ENCODE measurements at regions not wholly inside any gene's neighbourhood (a gene's known extent, or its start where the extent isn't known, plus 50 kb on each side); places are given as distances from the start of the nearest gene placed in this dataset.

GRCh38 chr4:31298737-31299136 lies 578.6 kb downstream of the PCDH7 start:
- DNase-seq = no peak

GRCh38 chr4:31307029-31307428 lies 586.9 kb downstream of the PCDH7 start:
- no peak for DNase-seq

GRCh38 chr4:31324814-31325213 lies 604.6 kb downstream of the PCDH7 start:
- no peak for DNase-seq

- no peak for DNase-seq
Observed at GRCh38 chr4:31325300-31325699, 605.1 kb downstream of the PCDH7 start.

- DNase-seq = no peak
Observed at GRCh38 chr4:31327031-31327430, 606.9 kb downstream of the PCDH7 start.

- no peak for DNase-seq
Observed at GRCh38 chr4:31328932-31329331, 608.8 kb downstream of the PCDH7 start.

- no peak for DNase-seq
Observed at GRCh38 chr4:31334086-31334910, 614.1 kb downstream of the PCDH7 start.

GRCh38 chr4:31338000-31338399 lies 617.8 kb downstream of the PCDH7 start:
- no peak for DNase-seq

- DNase-seq = no peak
Observed at GRCh38 chr4:31341601-31342359, 621.6 kb downstream of the PCDH7 start.

GRCh38 chr4:31343061-31343460 lies 622.9 kb downstream of the PCDH7 start:
- no peak for DNase-seq

- no peak for DNase-seq
Observed at GRCh38 chr4:31349907-31350306, 629.7 kb downstream of the PCDH7 start.

- no peak for DNase-seq
Observed at GRCh38 chr4:31351695-31352094, 631.5 kb downstream of the PCDH7 start.

- no peak for DNase-seq
Observed at GRCh38 chr4:31356839-31357238, 636.7 kb downstream of the PCDH7 start.

- no peak for DNase-seq
Observed at GRCh38 chr4:31360786-31361185, 640.6 kb downstream of the PCDH7 start.

- no peak for DNase-seq
Observed at GRCh38 chr4:31362756-31363155, 642.6 kb downstream of the PCDH7 start.

GRCh38 chr4:31365006-31365690 lies 645.0 kb downstream of the PCDH7 start:
- DNase-seq = peak; percentile 1

- no peak for DNase-seq
Observed at GRCh38 chr4:31366041-31366440, 645.9 kb downstream of the PCDH7 start.

- peak; percentile 52 for DNase-seq
Observed at GRCh38 chr4:31370866-31371465, 650.8 kb downstream of the PCDH7 start.

- no peak for DNase-seq
Observed at GRCh38 chr4:31374256-31374960, 654.2 kb downstream of the PCDH7 start.

- no peak for DNase-seq
Observed at GRCh38 chr4:31375936-31376335, 655.8 kb downstream of the PCDH7 start.

GRCh38 chr4:31379364-31379763 lies 659.2 kb downstream of the PCDH7 start:
- no peak for DNase-seq

- no peak for DNase-seq
Observed at GRCh38 chr4:31383767-31384166, 663.6 kb downstream of the PCDH7 start.

GRCh38 chr4:31390849-31391248 lies 670.7 kb downstream of the PCDH7 start:
- no peak for DNase-seq

All from NCI-H2029 (cell line).